NCI-H82 treated with DMSO at 0.1 percent for 48 hours (cell line): ENCODE measurements at regions not wholly inside any gene's neighbourhood (a gene's known extent, or its start where the extent isn't known, plus 50 kb on each side); places are given as distances from the start of the nearest gene placed in this dataset.
A peak's percentile ranks its signal among the peaks of the same experiment; 100 is the strongest.

Experiments used
- DNase-seq: peaks from one replicate; lab custom pipeline; 2025; ENCODE audit not compliant: unreplicated experiment; lab: John Stamatoyannopoulos, UW

DNA sequence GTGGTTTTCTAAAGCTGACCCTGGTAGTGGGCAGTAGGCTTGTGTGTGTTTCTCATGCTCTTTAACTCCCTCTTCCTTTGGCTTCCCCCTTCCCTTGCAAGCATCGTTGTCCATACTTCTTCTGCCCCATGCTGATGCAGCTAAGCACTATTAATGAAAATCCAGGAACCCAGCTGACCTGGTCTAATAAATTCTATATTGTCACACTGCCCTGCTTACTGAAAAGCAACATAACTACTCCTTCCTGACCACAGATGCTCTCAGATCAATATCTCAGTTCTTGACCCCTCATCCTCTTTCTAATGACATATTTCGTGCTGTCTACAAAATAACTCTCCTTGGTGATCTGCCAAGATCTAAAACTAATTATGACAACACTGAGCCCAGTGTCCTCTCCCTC lies 405.5 kb downstream of the EFNA5 start:
- DNase-seq: no peak

DNA sequence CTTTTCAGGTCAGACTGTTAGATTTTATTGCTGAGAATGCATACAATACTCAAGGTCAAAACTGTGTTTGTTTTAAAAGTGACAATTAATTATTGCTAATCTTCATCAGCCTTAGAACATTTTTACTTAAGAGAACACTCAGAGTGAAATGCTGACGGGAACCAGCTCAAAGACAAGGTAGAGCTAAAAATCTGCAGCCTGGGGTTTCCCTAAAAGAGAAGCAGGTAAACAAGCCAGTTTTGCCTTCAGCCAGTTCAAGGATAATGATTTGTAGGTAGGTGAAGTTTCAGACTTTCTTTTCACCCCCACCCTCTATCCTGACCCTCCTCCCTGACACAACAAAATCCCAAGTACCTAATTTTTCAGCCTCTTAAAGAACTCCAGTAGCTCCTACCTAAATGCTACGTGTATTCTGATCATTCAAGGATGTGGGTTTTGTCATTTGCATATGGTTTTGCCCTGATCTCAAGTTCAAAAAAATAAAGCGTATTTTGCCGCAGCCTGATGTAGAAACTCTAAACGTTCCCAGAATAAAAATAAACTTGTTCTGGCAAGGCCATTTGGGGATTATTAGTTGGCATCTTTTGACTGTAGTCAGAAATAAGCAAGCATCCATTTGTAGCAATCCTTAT lies 407.2 kb downstream of the EFNA5 start:
- no peak for DNase-seq

DNA sequence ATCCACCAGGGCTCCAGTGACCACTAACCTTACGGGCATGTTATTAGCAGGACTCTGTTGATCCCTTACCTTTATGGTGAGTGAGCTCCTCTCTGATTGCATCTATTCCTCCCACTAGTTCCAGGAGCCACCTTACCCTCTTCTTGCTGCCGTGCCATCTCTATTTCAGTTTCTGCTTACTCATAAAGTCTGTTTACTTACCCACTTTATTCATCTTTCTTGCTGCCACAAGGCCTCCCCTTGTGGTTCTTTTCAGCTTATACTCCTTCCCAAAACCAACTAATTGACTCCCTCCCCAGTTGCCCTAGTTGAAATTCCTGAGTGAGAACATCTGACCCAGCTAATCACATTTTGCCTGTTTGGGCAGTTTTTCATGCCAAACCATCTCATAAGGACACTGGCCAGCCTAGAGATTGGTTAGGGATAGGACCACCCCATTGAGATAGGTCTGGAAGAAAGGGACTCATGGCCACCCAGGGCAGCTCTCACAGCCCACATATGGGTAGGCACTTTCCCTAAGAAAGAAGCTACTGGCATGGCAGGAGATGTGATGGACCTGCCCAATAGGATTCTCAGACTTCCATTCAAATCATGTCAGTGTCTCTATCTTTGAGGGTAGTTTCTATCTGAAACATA lies 412.7 kb downstream of the EFNA5 start:
- DNase-seq: no peak

DNA sequence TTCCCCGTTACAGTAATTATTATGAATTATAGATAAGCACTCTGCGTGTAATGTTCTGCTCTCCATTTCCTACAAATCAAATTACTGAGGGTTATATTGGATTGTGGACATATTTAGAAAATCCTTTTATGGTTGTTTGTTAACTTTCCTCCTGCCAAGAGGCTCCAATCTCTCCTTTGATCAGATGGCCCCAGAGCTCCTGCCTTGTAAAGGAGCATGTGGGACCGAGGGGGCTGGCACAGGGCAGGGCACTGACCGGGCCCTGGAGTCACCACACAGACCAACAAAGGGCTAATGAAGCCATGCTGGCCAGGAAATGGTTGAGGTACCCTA lies 415.9 kb downstream of the EFNA5 start:
- no peak for DNase-seq

DNA sequence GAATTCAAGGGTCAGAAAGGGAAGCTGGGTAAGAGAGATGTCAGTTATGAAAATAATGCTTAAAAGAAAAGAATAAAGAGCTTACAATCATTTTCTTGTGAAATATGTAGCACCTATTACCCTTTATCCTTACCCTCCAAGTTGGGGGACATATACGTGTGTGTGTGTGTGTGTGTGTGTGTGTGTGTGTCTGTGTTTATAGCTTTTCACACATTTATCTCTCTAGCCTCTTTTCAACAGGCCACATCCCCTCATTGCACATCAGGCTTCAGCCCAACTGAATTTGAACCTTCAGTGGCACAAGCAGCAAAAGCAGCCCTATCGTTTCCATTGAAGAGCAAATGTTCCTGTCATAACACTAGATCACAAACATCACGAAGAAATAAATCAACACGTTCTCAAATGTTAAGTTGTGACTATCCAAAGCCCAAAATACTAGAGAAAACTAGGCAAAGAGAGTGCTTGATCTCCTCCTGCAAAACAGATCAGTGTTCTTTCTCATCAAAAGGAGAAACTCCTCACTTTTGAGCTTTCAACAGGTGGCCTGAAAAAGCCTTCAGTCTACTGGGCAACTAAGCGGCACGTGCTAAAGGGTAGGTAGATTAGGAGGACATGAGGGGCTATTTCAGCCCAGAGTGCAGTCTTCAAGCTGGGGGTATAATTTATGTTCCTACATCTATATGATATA lies 416.4 kb downstream of the EFNA5 start:
- no peak for DNase-seq

DNA sequence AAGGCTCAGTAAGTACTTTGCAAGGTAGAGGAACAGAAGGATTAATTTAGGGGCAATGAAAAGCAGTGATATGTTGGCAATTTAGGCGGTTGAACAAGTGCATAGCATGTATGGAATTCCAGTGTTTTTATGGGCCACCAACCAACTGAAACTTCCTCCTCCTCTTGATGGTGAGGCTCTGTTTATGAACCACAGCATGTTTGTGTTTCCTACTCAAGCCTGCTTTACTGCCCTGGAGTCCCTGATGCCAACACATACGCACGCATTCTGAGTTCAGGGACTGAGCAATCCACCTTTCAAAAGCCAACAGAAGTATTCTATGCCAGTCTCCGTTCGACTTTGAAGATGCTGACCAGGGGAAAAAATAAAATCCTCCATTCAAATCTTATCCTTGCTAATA lies 417.5 kb downstream of the EFNA5 start:
- no peak for DNase-seq

DNA sequence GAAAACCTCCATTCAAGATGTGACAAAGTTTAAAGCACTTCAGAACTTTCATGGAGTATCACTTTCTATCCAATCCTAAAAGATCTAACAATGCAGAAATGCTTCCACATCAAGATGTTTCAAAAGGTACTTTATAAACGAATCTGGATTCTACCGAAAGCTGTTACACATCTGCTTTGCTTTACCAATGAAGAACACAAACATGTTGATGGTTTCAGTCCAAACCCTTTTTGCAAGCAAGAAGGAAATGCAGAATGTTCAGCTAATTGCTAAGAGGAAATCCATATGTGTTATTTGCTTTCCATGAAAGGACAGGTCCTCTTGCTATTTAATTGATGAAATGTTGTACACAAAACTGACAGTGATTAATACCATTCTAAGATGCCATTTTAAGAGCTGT lies 419.6 kb downstream of the EFNA5 start:
- DNase-seq: no peak

DNA sequence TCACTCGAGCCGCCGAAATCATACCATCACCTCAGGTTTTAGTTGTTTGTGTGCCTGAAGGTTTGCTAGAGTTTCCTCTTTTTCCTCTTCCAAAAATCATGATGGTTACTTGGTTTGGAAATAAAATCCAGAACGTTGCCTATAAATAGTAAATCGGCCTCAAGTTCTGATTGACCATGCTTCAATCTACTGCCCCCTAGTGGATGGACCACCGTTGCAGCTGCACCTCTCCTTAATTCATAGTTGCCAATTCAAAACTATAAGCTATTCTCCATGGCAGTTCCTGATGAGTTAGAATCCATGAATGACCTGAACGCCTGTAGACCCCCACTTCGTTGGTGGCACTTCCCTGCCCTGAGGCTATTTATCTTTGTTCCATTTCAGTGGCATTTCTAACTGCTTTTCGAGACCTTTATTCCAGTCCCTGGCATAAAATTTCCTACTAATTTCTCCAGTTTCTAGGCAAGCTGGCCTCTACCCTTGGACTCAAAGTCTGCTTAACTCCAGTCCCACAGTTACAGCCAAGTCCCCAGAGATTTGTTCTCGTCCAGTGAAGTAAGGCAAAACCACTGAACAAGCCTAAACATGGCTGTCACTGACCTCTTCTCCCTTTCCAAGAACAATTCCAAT lies 422.6 kb downstream of the EFNA5 start:
- DNase-seq: no peak

DNA sequence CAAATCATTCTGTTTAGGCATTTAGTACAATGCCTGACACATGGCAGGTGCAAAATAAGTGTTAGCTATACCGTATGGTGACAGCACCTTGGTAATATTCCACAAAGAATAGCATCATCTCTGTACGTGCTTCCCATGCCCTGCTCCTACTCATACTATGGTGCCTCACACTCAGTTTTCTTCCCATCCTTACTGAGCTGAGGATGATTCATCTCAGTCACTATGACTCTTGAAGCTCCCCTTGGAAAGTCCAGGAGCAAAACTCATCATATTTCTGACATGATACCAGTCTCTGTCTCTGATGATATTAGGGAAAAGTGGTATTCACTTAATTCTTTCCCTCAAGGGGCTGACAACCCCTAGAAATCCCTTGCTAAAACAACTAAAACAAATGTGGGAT lies 423.3 kb downstream of the EFNA5 start:
- DNase-seq: no peak

DNA sequence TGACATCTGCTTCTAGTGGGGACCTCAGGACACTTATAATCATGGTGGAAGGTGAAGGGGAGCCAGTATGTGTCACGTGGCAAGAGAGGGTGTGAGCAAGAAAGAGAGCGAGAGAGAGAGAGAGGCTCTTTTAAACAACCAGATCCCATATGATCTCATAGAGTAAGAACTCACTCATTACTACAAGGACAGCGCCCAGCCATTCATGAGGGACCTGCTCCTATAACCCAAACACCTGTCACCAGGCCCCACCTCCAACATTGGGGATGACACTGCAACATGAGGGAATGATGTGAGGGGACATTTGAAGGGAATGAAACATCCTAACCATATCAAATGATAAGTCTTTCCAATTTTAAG lies 427.5 kb downstream of the EFNA5 start:
- no peak for DNase-seq

DNA sequence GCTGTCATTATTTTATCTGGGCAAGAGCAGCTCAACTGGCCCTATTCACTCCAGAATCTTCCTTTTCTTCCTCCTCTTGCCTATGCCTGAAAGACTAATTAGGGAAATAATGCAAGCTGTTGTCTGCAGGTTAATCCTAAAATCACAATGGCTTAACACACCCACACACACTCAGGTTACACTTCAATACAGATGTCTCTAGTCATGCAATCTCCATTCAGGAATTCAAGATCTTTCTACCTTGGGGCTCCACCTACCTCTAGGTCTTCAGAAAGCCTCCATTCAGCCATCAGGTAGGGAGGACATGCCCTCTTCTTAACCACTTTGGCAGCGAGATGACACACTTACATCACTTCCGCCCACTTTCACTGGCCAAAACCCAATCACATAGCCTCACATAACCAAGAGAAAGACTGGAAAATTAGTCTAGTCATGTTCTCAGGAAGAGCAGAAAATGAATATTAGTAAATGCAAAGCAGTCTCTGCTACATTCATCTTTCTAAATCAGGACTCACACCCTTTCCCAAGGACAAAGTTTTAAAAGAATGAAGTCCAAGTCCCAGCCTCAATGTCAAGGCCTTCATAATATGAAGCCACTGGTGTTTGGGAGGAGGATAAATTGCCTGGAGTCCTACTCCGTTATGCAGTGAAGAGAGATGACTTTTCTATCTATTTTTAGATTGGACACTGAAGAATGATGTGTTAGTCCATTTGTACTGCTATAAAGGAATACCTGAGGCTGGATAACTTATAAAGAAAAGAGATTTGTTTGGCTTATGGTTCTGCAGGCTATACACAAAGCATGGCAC lies 428.1 kb downstream of the EFNA5 start:
- no peak for DNase-seq

DNA sequence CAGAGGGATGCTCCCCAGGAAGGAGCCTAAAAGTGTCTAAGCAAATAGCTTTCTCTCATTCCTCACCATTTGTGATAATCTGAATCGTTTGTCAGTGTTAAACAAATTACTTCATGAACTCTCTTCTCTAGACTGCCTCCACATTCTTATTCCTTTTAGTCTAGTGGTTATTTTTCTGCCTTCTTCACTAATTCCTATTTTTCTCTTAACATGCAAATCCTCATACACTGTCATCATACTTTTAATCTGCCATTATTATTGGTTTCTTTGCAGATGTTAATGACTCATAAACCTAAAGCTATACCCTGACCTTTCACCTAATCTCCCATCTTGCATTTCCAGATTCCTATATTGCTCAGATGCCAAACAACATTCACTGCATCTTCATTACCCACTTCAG lies 428.9 kb downstream of the EFNA5 start:
- DNase-seq: no peak

DNA sequence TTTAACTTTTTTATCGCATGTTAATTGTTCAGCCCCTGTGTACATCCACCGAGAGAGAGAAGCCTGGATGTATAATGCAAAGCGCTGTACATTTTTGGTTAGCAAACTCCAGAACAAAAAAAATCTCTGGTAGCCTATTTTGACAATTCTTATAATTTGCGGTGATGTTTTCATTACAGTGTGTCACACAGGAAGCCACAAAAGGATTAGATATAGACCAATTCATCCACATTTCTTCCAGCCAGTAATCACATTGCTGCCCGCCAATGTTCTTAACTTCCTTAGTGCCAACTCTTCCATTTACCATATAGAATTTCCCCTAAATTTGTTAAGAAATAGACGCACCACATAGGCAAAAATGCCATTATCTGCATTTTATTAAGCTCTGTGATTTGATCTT lies 435.6 kb downstream of the EFNA5 start:
- DNase-seq: no peak

DNA sequence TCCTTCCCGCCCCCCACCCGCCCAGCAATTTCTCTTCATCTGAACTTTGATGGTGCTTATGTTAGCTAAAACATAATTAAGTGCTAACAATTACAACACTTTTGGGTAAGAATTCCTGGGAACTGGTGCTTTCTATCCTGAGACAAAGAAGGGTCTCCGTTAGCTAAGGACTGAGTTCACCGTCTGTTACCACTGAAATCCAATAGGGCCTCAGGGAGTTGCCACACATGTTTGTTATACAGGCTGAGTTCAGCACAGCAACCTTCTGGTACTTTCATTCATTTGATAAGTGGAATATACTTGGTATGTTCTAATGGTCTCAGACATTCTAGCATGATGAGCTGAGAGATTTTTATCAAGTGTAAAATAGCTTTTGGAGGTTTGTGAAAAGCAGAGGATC lies 437.9 kb downstream of the EFNA5 start:
- peak; percentile 0 for DNase-seq

DNA sequence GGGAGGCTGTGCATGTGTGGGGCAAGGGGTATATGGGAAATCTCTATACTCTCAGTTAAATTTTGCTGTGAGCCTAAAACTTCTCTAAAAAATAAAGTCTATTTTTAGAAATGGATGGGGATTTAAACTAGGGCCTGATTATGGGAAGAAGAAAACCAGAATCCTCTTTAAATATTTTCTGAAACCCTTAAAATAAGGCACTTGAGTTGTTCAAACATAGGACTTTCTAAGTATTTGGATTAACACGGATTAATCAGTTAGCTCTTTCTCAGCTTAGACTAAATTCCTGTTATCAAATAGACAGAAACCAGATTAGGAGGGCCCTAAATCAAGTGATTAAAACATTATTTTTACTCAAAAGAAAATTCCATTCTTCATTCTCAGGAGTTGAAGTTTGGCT lies 438.4 kb downstream of the EFNA5 start:
- DNase-seq: no peak

DNA sequence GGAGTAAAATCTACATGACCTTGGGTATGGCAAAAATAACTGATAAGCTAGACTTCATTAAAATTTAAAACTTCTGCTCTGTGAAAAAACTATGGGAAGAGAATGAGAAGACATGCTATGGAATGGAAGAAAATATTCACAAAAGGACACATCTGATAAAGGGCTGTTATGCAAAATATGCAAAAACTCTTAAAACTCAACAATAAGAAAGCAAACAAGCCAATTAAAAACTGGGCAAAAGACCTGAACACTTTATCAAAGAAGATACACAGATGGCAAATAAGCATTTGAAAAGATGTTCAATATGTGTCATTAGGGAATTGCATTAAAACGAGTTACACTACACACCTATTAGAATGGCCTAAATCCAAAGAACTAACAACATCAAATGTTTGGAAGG lies 439.5 kb downstream of the EFNA5 start:
- DNase-seq: no peak

DNA sequence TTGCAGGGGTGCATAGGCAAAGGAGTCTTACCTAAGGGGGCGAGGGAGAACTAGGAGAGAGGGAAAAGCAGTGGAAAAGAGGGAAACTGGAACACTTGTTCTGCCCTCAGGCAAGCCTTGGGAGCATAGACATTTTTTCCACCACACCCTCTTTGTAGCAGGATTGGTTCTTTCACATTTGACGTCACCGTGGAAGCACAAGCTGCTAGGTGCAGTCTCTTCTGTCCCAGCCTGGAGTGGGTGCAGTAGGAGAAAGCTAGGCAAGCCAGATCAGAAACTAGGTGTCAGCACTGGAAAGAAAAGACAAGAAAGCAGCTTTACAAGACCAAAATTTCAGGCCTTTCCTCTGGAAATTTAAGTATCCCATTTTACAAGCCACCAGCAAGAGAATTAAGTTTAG lies 440.4 kb downstream of the EFNA5 start:
- DNase-seq: no peak

DNA sequence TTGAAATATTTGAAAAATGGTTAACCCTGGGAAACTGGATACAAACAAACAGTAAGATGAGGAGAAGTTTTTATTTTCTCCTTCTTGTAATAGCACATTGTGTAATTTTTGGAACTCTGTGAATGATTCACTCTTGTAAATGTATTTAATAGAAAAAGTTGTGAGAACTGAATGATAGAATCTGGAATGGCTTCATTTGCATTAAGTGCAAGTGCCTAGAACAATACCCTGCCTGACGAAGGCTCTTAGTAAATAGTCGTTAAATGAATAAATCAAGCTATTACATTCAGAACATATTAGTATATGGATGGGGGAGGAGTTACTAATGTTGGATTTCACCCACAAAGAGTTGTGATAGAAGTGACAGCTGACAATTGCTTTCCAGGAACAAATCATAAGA lies 442.5 kb downstream of the EFNA5 start:
- no peak for DNase-seq

DNA sequence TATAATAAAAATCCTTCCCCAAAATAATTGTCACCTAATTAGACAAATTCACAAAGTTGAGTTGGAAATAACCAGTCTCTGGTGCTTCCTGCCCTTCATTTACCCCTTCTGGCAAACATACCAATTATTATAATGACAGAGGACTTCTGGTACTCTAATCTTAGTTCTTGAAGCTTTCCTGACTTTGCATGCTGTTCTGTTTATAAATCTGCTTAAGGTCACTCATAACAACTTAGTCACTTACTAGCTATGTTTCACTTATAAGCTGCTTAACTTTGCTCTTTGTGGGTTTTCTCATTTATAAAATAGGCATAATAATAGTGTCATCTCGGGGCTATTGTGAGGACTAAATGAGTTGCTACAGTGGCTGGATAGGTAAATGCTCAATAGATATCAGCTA lies 446.5 kb downstream of the EFNA5 start:
- peak; percentile 2 for DNase-seq

DNA sequence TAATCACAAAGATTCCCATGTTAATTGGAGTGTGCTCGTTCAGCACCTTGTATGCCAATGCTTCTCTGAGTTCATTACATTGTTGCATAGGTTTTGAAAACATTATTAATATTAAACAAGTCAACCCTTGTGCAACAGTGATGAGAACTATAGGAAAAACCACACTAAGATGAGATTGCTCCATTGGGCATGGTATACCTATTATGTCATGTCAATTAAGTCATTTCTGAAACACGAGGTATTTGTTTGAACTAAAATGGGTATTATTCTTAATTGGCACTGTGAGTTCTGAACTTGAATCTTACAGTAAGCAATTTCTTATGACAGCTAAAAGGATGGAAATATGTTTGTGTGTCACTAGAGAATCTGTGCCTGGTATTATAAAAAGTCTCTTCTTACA lies 447.7 kb downstream of the EFNA5 start:
- DNase-seq: no peak

DNA sequence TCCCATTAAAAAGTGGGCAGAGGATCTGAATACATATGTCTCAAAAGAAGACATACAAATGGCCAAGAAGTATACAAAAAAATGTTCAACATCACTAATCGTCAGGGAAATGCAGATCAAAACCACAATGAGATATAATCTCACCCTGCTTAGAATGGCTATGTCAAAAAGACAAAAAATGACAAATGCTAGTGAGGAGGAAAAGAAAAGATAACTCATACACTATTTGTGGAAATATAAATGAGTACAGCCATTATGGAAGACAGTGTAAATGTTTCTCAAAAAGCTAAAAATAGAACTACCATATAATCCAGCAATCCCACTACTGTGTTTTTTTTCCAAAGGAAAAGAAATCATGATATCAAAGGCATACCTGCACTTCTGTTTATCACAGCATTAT lies 450.7 kb downstream of the EFNA5 start:
- no peak for DNase-seq
